HCT116 (cell line): ENCODE measurements at regions not wholly inside any gene's neighbourhood (a gene's known extent, or its start where the extent isn't known, plus 50 kb on each side); places are given as distances from the start of the nearest gene placed in this dataset.

ENCODE experiments used
- ATAC-seq: fragments of 200-7000 bp; cut with Tn5 transposase; 2 replicates; pipeline ENCODE4 v1.9.1; 2020; ENCODE audit warnings: mild to moderate bottlenecking, moderate library complexity
- BruUV-seq: library from RNA; stranded (reverse); fragments of 400-500 nt; replicated peaks from 2 replicates; lab custom pipeline; 2021; lab: Mats Ljungman, UMichigan
- CTCF ChIA-PET: fragments of 300-600 bp; sonication (Branson Sonifier 250); formaldehyde crosslinking; loops from one replicate; lab custom pipeline; 2021; ENCODE audit warnings: antibody characterized with exemption; lab: Charles Lee
- POLR2A ChIA-PET: fragments of 300-600, 350-600 bp; sonication (Branson Sonifier 250); formaldehyde crosslinking; loops from one replicate; lab custom pipeline; 2021; ENCODE audit warnings: antibody characterized with exemption; lab: Charles Lee
- RAD21 ChIA-PET, 2 experiments: fragments of 300-600 bp; sonication (Branson Sonifier 250); formaldehyde crosslinking; loops; one replicate each; lab custom pipeline; 2023; ENCODE audit warnings: low total read pairs in 2 of 2; ENCODE audit not compliant: uncharacterized antibody in 2 of 2, unreplicated experiment in 2 of 2, low non-redundant PET in 1 of 2; lab: Charles Lee
- DNase-seq: peaks from one replicate; pipeline ENCODE4 v3.0.0-alpha.2; 2010; ENCODE audit warnings: low read depth, low spot score
- H2AFZ ChIP-seq: fragments of 200-600 bp; shearing (Covaris generic), sonication (generic); 2 replicates; pipeline ENCODE4 v1.6.1; 2017; ENCODE audit warnings: low read depth, mixed run types, mixed read lengths, antibody characterized with exemption, low read length; ENCODE audit not compliant: poor library complexity, severe bottlenecking
- H3K27ac ChIP-seq: 2 replicates; pipeline ENCODE4 v1.5.1; 2012; ENCODE audit warnings: low read depth, low read length
- H3K27me3 ChIP-seq: fragments of 200-600 bp; sonication (generic); 2 replicates; pipeline ENCODE4 v1.6.1; 2016; ENCODE audit warnings: mixed run types, low read length, mixed read lengths; ENCODE audit not compliant: insufficient read depth
- H3K36me3 ChIP-seq, 2 experiments: fragments of 200-500 bp in 1 of 2; fragments of 200-600 bp in 1 of 2; sonication (Bioruptor generic) in 1 of 2; sonication (generic) in 1 of 2; 2 replicates each; pipeline versions ENCODE4 v1.5.1 to v1.6.1; 2014 to 2016; ENCODE audit warnings: low read length in 2 of 2, inconsistent platforms in 1 of 2, mixed read lengths in 1 of 2, mixed run types in 1 of 2; ENCODE audit not compliant: insufficient read depth in 2 of 2, control insufficient read depth in 1 of 2
- H3K4me1 ChIP-seq, 2 experiments: fragments of 200-600 bp in 1 of 2; sonication (generic) in 1 of 2; 2 replicates each; pipeline versions ENCODE4 v1.5.1 to v1.6.1; 2012 to 2017; ENCODE audit warnings: low read length in 2 of 2, inconsistent platforms in 1 of 2, mild to moderate bottlenecking in 1 of 2, mixed read lengths in 1 of 2, mixed run types in 1 of 2, moderate library complexity in 1 of 2; ENCODE audit not compliant: insufficient read depth in 2 of 2, control insufficient read depth in 1 of 2
- H3K4me2 ChIP-seq: fragments of 200-600 bp; sonication (generic); 2 replicates; pipeline ENCODE4 v1.6.1; 2017; ENCODE audit warnings: mixed run types, low read length, mixed read lengths
- H3K4me3 ChIP-seq, 2 experiments: fragments of 200-600 bp in 1 of 2; sonication (generic) in 1 of 2; replicated peaks in 1 of 2; 2 replicates each; pipeline ENCODE4 v1.5.1; 2011 to 2016; ENCODE audit warnings: low read length in 2 of 2, control low read depth in 1 of 2, low read depth in 1 of 2, mild to moderate bottlenecking in 1 of 2, mixed read lengths in 1 of 2, mixed run types in 1 of 2
- H3K79me2 ChIP-seq: fragments of 200-600 bp; sonication (generic); 2 replicates; pipeline ENCODE4 v1.6.1; 2017; ENCODE audit warnings: mild to moderate bottlenecking, mixed run types, low read length, moderate library complexity, mixed read lengths; ENCODE audit not compliant: insufficient read depth
- H3K9ac ChIP-seq: fragments of 200-600 bp; sonication (generic); 2 replicates; pipeline ENCODE4 v1.6.1; 2016; ENCODE audit warnings: low read length, mixed read lengths
- H3K9me2 ChIP-seq: fragments of 200-600 bp; sonication (generic), shearing (Covaris generic); 2 replicates; pipeline ENCODE4 v1.6.1; 2017; ENCODE audit warnings: mixed run types, mild to moderate bottlenecking, moderate library complexity; ENCODE audit not compliant: insufficient read depth
- H3K9me3 ChIP-seq, 2 experiments: fragments of 200-500 bp in 1 of 2; fragments of 200-600 bp in 1 of 2; sonication (Bioruptor generic) in 1 of 2; sonication (generic) in 1 of 2; 2 replicates each; pipeline ENCODE4 v1.6.1; 2014 to 2017; ENCODE audit warnings: low read length in 2 of 2, mixed read lengths in 2 of 2, inconsistent platforms in 1 of 2, low read depth in 1 of 2, mild to moderate bottlenecking in 1 of 2, mixed run types in 1 of 2, moderate library complexity in 1 of 2; ENCODE audit not compliant: control insufficient read depth in 1 of 2, insufficient read depth in 1 of 2
- H4K20me1 ChIP-seq: fragments of 200-600 bp; sonication (generic), shearing (Covaris generic); 2 replicates; pipeline ENCODE4 v1.6.1; 2017; ENCODE audit warnings: mixed run types, mild to moderate bottlenecking, moderate library complexity; ENCODE audit not compliant: insufficient read depth
- CBX3 ChIP-seq: IDR thresholded peaks from 2 replicates; pipeline ENCODE4 v1.6.1; 2012; ENCODE audit warnings: low read depth
- CEBPB ChIP-seq: IDR thresholded peaks from 2 replicates; pipeline ENCODE4 v1.6.1; 2012; ENCODE audit warnings: low read depth
- EGR1 ChIP-seq: IDR thresholded peaks from 2 replicates; pipeline ENCODE4 v1.6.1; 2012; ENCODE audit warnings: low read depth
- ELF1 ChIP-seq: IDR thresholded peaks from 2 replicates; pipeline ENCODE4 v1.6.1; 2012; ENCODE audit warnings: low read depth, borderline replicate concordance
- EZH2 ChIP-seq: fragments of 200-600 bp; sonication (generic); IDR thresholded peaks from 2 replicates; pipeline ENCODE4 v1.6.1; 2017; ENCODE audit warnings: antibody characterized with exemption, mixed run types
- EZH2phosphoT487 ChIP-seq: fragments of 200-600 bp; IDR thresholded peaks from 2 replicates; pipeline ENCODE4 v1.6.1; 2018; ENCODE audit warnings: antibody characterized with exemption, borderline replicate concordance
- FOSL1 ChIP-seq: IDR thresholded peaks from 2 replicates; pipeline ENCODE4 v1.6.1; 2012; ENCODE audit warnings: low read depth
- JUND ChIP-seq: IDR thresholded peaks from 2 replicates; pipeline ENCODE4 v1.6.1; 2012
- MAX ChIP-seq: IDR thresholded peaks from 2 replicates; pipeline ENCODE4 v1.6.1; 2012
- POLR2A ChIP-seq: IDR thresholded peaks from 2 replicates; pipeline ENCODE4 v1.7.0; 2011; ENCODE audit warnings: borderline replicate concordance; ENCODE audit not compliant: insufficient read depth, insufficient read length; ENCODE audit errors: extremely low read depth
- POLR2AphosphoS5 ChIP-seq: IDR thresholded peaks from 2 replicates; pipeline ENCODE4 v1.6.1; 2011; ENCODE audit warnings: mild to moderate bottlenecking, low read depth, low read length, moderate library complexity
- RAD21 ChIP-seq: IDR thresholded peaks from 2 replicates; pipeline ENCODE4 v1.6.1; 2012; ENCODE audit warnings: low read depth, mild to moderate bottlenecking
- REST ChIP-seq: IDR thresholded peaks from 2 replicates; pipeline ENCODE4 v1.6.1; 2012; ENCODE audit warnings: low read depth
- TCF7L2 ChIP-seq: IDR thresholded peaks from 2 replicates; pipeline ENCODE4 v1.7.0; 2011; ENCODE audit warnings: borderline replicate concordance, inconsistent platforms; ENCODE audit not compliant: insufficient read depth, insufficient read length; ENCODE audit errors: extremely low read depth
- YY1 ChIP-seq: IDR thresholded peaks from 2 replicates; pipeline ENCODE4 v1.6.1; 2011; ENCODE audit warnings: low read length, low read depth, moderate library complexity, mild to moderate bottlenecking; ENCODE audit not compliant: insufficient replicate concordance; ENCODE audit errors: extremely low read depth
- ZFX ChIP-seq: fragments of 450-650 bp; IDR thresholded peaks from 2 replicates; pipeline ENCODE4 v1.6.1; 2017
- ZNF274 ChIP-seq: fragments of 200-500 bp; sonication (Bioruptor generic); IDR thresholded peaks from 2 replicates; pipeline ENCODE4 v1.6.1; 2014; ENCODE audit warnings: mild to moderate bottlenecking, low read depth, low read length, inconsistent platforms
- intact Hi-C: fragments of 100-400 bp; cut with micrococcal nuclease; formaldehyde crosslinking; loops from 2 replicates; pipeline ENCODE4 v1.10.0; 2022
- TF ChIP-seq, protein P1 (sequence below), 3 experiments: fragments of 200-600 bp in 1 of 3; sonication (generic) in 1 of 3; IDR thresholded peaks in 2 of 3; conservative IDR thresholded peaks in 1 of 3; 2 replicates each; pipeline ENCODE4 v1.5.1; 2012 to 2017; ENCODE audit warnings: low read depth in 2 of 3, low read length in 2 of 3, antibody characterized with exemption in 1 of 3, borderline replicate concordance in 1 of 3, control low read depth in 1 of 3, mild to moderate bottlenecking in 1 of 3, mixed read lengths in 1 of 3, mixed run types in 1 of 3, moderate library complexity in 1 of 3; ENCODE audit not compliant: insufficient read depth in 1 of 3
- TF ChIP-seq, protein P2 (sequence below): IDR thresholded peaks from 2 replicates; pipeline ENCODE4 v1.6.1; 2011; ENCODE audit warnings: mild to moderate bottlenecking, low read length, moderate library complexity; ENCODE audit not compliant: insufficient replicate concordance; ENCODE audit errors: extremely low read depth
- TF ChIP-seq, protein P3 (sequence below): IDR thresholded peaks from 2 replicates; pipeline ENCODE4 v1.6.1; 2012

DNA sequence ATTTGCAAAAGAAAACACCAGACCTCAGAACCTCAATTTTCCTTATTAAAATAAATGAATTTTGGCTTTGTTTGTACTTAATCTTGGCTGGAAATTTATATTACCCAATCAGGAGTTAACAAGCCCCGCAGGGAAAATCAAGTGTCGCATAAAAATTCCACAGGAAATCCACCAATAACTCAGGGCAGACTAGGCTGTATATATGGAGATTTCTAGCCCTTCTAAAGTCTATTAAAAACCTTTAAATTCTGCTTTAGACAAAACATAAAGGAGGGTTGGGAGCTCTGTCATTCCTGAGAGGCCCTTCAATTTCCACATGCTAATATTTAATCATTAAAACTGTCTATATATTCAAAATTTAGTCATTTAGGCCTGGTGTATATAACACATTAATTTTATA, 434.7 kb downstream of the CDH11 start:
- no peaks in the 10 kb centered on the region for H3K27me3 ChIP-seq
- H3K9ac ChIP-seq: no peak overlapping the region
- no peaks in the 10 kb centered on the region for H4K20me1 ChIP-seq
- no peak overlapping the region for H3K4me3 ChIP-seq
- H3K27ac ChIP-seq: no peak overlapping the region
- ChIA-PET POLR2A (no interaction called here), CTCF (no interaction called here)
- no peaks in the 10 kb centered on the region for H3K9me2 ChIP-seq
- H3K4me1 ChIP-seq: no peaks in the 10 kb centered on the region
- intact Hi-C loops: no loop called here
- H2AFZ ChIP-seq: no peak overlapping the region
- H3K9me3 ChIP-seq: peaks cover 6% of the 10 kb centered on the region in 2 experiments; a peak in 2 of 4 replicates
- ATAC-seq: no peak
- no peak for TF ChIP-seq POLR2AphosphoS5
- TF ChIP-seq EZH2phosphoT487: no peak
- no peak for TF ChIP-seq JUND
- TF ChIP-seq ELF1: no peak
- TF ChIP-seq FOSL1: no peak
- TF ChIP-seq, protein P1, sequence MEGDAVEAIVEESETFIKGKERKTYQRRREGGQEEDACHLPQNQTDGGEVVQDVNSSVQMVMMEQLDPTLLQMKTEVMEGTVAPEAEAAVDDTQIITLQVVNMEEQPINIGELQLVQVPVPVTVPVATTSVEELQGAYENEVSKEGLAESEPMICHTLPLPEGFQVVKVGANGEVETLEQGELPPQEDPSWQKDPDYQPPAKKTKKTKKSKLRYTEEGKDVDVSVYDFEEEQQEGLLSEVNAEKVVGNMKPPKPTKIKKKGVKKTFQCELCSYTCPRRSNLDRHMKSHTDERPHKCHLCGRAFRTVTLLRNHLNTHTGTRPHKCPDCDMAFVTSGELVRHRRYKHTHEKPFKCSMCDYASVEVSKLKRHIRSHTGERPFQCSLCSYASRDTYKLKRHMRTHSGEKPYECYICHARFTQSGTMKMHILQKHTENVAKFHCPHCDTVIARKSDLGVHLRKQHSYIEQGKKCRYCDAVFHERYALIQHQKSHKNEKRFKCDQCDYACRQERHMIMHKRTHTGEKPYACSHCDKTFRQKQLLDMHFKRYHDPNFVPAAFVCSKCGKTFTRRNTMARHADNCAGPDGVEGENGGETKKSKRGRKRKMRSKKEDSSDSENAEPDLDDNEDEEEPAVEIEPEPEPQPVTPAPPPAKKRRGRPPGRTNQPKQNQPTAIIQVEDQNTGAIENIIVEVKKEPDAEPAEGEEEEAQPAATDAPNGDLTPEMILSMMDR (IDR thresholded peaks at IDR 0.05 in 2 of 3, conservative IDR thresholded peaks at IDR 0.05 in 1 of 3; ENCODE audit: borderline replicate concordance in 1 of 3, insufficient read depth in 1 of 3, low read depth in 2 of 3, low read length in 2 of 3): no peak
- no peak for TF ChIP-seq ZNF274
- TF ChIP-seq EGR1: no peak
- no peak for TF ChIP-seq TCF7L2
- no peak for TF ChIP-seq ZFX
- TF ChIP-seq YY1: no peak
- TF ChIP-seq MAX: no peak
- TF ChIP-seq CEBPB: no peak
- TF ChIP-seq REST: no peak
- TF ChIP-seq, protein P2, sequence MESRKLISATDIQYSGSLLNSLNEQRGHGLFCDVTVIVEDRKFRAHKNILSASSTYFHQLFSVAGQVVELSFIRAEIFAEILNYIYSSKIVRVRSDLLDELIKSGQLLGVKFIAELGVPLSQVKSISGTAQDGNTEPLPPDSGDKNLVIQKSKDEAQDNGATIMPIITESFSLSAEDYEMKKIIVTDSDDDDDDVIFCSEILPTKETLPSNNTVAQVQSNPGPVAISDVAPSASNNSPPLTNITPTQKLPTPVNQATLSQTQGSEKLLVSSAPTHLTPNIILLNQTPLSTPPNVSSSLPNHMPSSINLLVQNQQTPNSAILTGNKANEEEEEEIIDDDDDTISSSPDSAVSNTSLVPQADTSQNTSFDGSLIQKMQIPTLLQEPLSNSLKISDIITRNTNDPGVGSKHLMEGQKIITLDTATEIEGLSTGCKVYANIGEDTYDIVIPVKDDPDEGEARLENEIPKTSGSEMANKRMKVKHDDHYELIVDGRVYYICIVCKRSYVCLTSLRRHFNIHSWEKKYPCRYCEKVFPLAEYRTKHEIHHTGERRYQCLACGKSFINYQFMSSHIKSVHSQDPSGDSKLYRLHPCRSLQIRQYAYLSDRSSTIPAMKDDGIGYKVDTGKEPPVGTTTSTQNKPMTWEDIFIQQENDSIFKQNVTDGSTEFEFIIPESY: no peak
- no peak for TF ChIP-seq POLR2A
- TF ChIP-seq, protein P3, sequence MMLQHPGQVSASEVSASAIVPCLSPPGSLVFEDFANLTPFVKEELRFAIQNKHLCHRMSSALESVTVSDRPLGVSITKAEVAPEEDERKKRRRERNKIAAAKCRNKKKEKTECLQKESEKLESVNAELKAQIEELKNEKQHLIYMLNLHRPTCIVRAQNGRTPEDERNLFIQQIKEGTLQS: no peak
- TF ChIP-seq EZH2: no peak
- no peak for TF ChIP-seq CBX3
- no peak for TF ChIP-seq RAD21
- TF ChIP-seq, all 23 proteins: peak for 0
- no peak overlapping the region for H3K4me2 ChIP-seq
- no peaks in the 10 kb centered on the region for H3K36me3 ChIP-seq
- BruUV-seq: no TSS peak
- no peaks in the 10 kb centered on the region for H3K79me2 ChIP-seq
- RAD21 ChIA-PET: no interaction called here
- DNase-seq: no peak
